Neural cell (in vitro differentiated cells): ENCODE measurements at regions not wholly inside any gene's neighbourhood (a gene's known extent, or its start where the extent isn't known, plus 50 kb on each side); places are given as distances from the start of the nearest gene placed in this dataset.

Experiments used
- H2AFZ ChIP-seq: fragments of 200-600, 300-800 bp; sonication (generic), shearing (Covaris generic); 2 replicates; pipeline ENCODE4 v1.6.0; 2014; ENCODE audit warnings: low read depth, mild to moderate bottlenecking, antibody characterized with exemption, low read length, moderate library complexity
- H3F3A ChIP-seq: fragments of 200-600 bp; shearing (Covaris generic); 2 replicates; pipeline ENCODE4 v1.6.1; 2016; ENCODE audit warnings: mild to moderate bottlenecking, moderate library complexity, mixed read lengths, antibody characterized with exemption, low read length; ENCODE audit not compliant: insufficient read depth, poor library complexity, severe bottlenecking
- H3K27ac ChIP-seq: fragments of 200-600, 300-800 bp; sonication (generic), shearing (Covaris generic); 2 replicates; pipeline ENCODE4 v1.5.1; 2014; ENCODE audit warnings: mild to moderate bottlenecking, low read length, moderate library complexity
- H3K27me3 ChIP-seq: fragments of 300-800, 200-600 bp; sonication (generic), shearing (Covaris generic); 2 replicates; pipeline ENCODE4 v1.6.0; 2014; ENCODE audit warnings: mild to moderate bottlenecking, low read depth, low read length, moderate library complexity; ENCODE audit not compliant: insufficient read depth
- H3K36me3 ChIP-seq: fragments of 300-800, 200-600 bp; sonication (generic), shearing (Covaris generic); 2 replicates; pipeline ENCODE4 v1.5.1; 2014; ENCODE audit warnings: mild to moderate bottlenecking, antibody characterized with exemption, low read length, moderate library complexity; ENCODE audit not compliant: insufficient read depth
- H3K4me2 ChIP-seq: fragments of 300-800, 200-600 bp; sonication (generic), shearing (Covaris generic); 2 replicates; pipeline ENCODE4 v1.6.0; 2014; ENCODE audit warnings: mild to moderate bottlenecking, low read length
- H3K4me3 ChIP-seq: fragments of 300-800, 200-600 bp; sonication (generic), shearing (Covaris generic); 2 replicates; pipeline ENCODE4 v1.5.1; 2014; ENCODE audit warnings: mild to moderate bottlenecking, low read length, moderate library complexity
- H3K79me2 ChIP-seq: fragments of 200-600 bp; shearing (Covaris generic); replicated peaks from 2 replicates; pipeline ENCODE4 v1.6.0; 2014; ENCODE audit warnings: mild to moderate bottlenecking, low read length, moderate library complexity; ENCODE audit not compliant: insufficient read depth
- H3K9ac ChIP-seq: fragments of 300-800, 200-600 bp; sonication (generic), shearing (Covaris generic); 2 replicates; pipeline ENCODE4 v1.6.1; 2016; ENCODE audit warnings: mild to moderate bottlenecking, low read length, mixed read lengths
- H3K9me2 ChIP-seq: fragments of 200-600 bp; shearing (Covaris generic); 2 replicates; pipeline ENCODE4 v1.6.1; 2016; ENCODE audit warnings: mild to moderate bottlenecking, low read length, mixed read lengths; ENCODE audit not compliant: insufficient read depth
- H3K9me3 ChIP-seq: fragments of 200-600, 300-800 bp; sonication (generic), shearing (Covaris generic); 2 replicates; pipeline ENCODE4 v1.6.1; 2016; ENCODE audit warnings: mild to moderate bottlenecking, mixed run types, low read length, moderate library complexity, mixed read lengths
- H4K20me1 ChIP-seq: fragments of 200-600 bp; shearing (Covaris generic); 2 replicates; pipeline ENCODE4 v1.6.1; 2016; ENCODE audit warnings: mild to moderate bottlenecking, mixed run types; ENCODE audit not compliant: insufficient read depth
- EP300 ChIP-seq: fragments of 450-650 bp; conservative IDR thresholded peaks from 2 replicates; pipeline ENCODE4 v1.6.1; 2014; ENCODE audit warnings: antibody characterized with exemption, mild to moderate bottlenecking, moderate library complexity; ENCODE audit not compliant: poor library complexity, severe bottlenecking
- EZH2 ChIP-seq: fragments of 200-600, 300-800 bp; shearing (Covaris generic), sonication (generic); IDR thresholded peaks from 2 replicates; pipeline ENCODE4 v1.6.1; 2014; ENCODE audit warnings: antibody characterized with exemption, low read length, borderline replicate concordance, mild to moderate bottlenecking; ENCODE audit not compliant: insufficient read depth, poor library complexity, severe bottlenecking
- MXI1 ChIP-seq: fragments of 450-650 bp; conservative IDR thresholded peaks from 2 replicates; pipeline ENCODE4 v1.6.1; 2014; ENCODE audit warnings: antibody characterized with exemption, mild to moderate bottlenecking; ENCODE audit not compliant: poor library complexity, severe bottlenecking
- POLR2AphosphoS5 ChIP-seq: IDR thresholded peaks from 2 replicates; pipeline ENCODE4 v1.6.1; 2012
- RAD21 ChIP-seq: fragments of 450-650 bp; conservative IDR thresholded peaks from 2 replicates; pipeline ENCODE4 v1.6.1; 2014; ENCODE audit warnings: antibody characterized with exemption, mild to moderate bottlenecking, moderate library complexity
- SMC3 ChIP-seq: fragments of 450-650 bp; conservative IDR thresholded peaks from 2 replicates; pipeline ENCODE4 v1.6.1; 2014; ENCODE audit warnings: antibody characterized with exemption, mild to moderate bottlenecking, moderate library complexity; ENCODE audit not compliant: poor library complexity
- TAF1 ChIP-seq: IDR thresholded peaks from 2 replicates; pipeline ENCODE4 v1.6.1; 2012; ENCODE audit warnings: low read depth
- TF ChIP-seq, protein P1 (sequence below): fragments of 450-650 bp; IDR thresholded peaks from 2 replicates; pipeline ENCODE4 v1.5.1; 2014; ENCODE audit warnings: antibody characterized with exemption, mild to moderate bottlenecking, moderate library complexity; ENCODE audit not compliant: poor library complexity, severe bottlenecking
- TF ChIP-seq, protein P2 (sequence below): IDR thresholded peaks from 2 replicates; pipeline ENCODE4 v1.6.1; 2012; ENCODE audit warnings: borderline replicate concordance

DNA sequence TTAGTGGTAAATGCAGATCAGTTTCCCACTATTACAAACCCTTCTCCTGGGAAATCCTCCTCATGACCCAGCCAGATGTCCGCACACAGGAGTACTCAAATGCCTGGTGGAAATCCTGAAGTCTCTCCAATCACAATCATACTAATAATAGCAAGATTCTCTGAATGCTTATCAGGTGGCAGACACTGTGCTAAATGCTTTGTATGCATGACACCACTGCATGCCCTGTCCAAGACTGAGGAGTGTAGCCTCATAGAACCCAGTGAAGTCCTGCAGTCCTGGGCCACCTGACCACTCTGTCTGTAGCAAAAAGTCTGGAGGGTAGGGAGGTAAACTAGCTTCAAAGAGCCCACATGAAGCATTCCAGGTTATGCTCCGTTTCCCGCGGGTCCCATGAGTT, 434.8 kb upstream of the CHST9 start:
- H2AFZ ChIP-seq = no peak overlapping the region
- H3K36me3 ChIP-seq = no peaks in the 10 kb centered on the region
- TF ChIP-seq EP300 (no peak), EZH2 (no peak), MXI1 (no peak), TAF1 (no peak), RAD21 (no peak), SMC3 (no peak), POLR2AphosphoS5 (no peak)
- TF ChIP-seq, protein P1, sequence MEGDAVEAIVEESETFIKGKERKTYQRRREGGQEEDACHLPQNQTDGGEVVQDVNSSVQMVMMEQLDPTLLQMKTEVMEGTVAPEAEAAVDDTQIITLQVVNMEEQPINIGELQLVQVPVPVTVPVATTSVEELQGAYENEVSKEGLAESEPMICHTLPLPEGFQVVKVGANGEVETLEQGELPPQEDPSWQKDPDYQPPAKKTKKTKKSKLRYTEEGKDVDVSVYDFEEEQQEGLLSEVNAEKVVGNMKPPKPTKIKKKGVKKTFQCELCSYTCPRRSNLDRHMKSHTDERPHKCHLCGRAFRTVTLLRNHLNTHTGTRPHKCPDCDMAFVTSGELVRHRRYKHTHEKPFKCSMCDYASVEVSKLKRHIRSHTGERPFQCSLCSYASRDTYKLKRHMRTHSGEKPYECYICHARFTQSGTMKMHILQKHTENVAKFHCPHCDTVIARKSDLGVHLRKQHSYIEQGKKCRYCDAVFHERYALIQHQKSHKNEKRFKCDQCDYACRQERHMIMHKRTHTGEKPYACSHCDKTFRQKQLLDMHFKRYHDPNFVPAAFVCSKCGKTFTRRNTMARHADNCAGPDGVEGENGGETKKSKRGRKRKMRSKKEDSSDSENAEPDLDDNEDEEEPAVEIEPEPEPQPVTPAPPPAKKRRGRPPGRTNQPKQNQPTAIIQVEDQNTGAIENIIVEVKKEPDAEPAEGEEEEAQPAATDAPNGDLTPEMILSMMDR = no peak
- TF ChIP-seq, protein P2, sequence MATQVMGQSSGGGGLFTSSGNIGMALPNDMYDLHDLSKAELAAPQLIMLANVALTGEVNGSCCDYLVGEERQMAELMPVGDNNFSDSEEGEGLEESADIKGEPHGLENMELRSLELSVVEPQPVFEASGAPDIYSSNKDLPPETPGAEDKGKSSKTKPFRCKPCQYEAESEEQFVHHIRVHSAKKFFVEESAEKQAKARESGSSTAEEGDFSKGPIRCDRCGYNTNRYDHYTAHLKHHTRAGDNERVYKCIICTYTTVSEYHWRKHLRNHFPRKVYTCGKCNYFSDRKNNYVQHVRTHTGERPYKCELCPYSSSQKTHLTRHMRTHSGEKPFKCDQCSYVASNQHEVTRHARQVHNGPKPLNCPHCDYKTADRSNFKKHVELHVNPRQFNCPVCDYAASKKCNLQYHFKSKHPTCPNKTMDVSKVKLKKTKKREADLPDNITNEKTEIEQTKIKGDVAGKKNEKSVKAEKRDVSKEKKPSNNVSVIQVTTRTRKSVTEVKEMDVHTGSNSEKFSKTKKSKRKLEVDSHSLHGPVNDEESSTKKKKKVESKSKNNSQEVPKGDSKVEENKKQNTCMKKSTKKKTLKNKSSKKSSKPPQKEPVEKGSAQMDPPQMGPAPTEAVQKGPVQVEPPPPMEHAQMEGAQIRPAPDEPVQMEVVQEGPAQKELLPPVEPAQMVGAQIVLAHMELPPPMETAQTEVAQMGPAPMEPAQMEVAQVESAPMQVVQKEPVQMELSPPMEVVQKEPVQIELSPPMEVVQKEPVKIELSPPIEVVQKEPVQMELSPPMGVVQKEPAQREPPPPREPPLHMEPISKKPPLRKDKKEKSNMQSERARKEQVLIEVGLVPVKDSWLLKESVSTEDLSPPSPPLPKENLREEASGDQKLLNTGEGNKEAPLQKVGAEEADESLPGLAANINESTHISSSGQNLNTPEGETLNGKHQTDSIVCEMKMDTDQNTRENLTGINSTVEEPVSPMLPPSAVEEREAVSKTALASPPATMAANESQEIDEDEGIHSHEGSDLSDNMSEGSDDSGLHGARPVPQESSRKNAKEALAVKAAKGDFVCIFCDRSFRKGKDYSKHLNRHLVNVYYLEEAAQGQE = no peak

DNA sequence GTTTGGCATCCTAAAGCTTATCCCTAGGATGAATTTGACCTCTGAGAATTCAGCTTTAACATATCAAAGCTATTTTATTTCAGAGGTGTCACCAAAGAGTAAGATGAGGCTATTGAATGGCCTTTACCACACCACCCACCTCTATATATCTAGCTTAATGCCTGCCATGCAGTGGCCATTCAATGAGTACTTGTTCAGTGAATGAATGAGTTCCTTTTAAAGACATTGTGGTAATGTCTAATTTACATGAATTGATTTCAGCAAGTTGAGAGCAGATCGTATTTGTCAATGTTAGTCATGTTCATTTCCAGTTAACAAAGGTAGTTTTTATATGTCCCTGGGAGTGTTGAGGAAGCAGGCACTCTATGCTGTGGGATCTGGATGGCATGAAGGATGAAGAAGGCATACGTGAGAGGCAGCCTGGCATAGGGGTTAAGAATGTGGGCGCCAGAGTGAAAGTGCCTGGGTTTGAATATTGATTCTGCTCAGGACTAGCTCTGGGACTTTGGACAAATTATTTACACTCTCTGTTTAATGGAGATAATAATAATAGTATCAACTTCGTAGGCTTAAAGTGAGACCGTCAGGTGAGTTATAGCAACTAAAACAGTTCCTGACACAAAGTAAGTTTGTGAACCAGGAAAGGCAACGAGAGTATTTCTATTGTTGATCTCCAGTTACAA, 434.1 kb upstream of the CHST9 start:
- TF ChIP-seq, protein P2 = no peak
- TF ChIP-seq MXI1 = no peak
- no peak for TF ChIP-seq RAD21
- TF ChIP-seq TAF1 = no peak
- TF ChIP-seq SMC3 = no peak
- no peak for TF ChIP-seq EP300
- TF ChIP-seq, protein P1 = no peak
- TF ChIP-seq POLR2AphosphoS5 = no peak
- TF ChIP-seq EZH2 = no peak
- H3F3A ChIP-seq = no peaks in the 10 kb centered on the region
- no peaks in the 10 kb centered on the region for H3K36me3 ChIP-seq

More for the DNA sequence above, 434.8 kb upstream of the CHST9 start:
- Histone ChIP-seq H3K4me2 (no peak overlapping the region), H3K9ac (no peak overlapping the region), H3K79me2 (no peaks in the 10 kb centered on the region), H3K27me3 (no peaks in the 10 kb centered on the region), H3K4me3 (no peak overlapping the region), H4K20me1 (no peaks in the 10 kb centered on the region), H3F3A (no peaks in the 10 kb centered on the region), H3K9me2 (no peaks in the 10 kb centered on the region), H3K27ac (no peak overlapping the region), H3K9me3 (no peaks in the 10 kb centered on the region)

More for the DNA sequence above, 434.1 kb upstream of the CHST9 start:
- no peaks in the 10 kb centered on the region for H4K20me1 ChIP-seq
- H2AFZ ChIP-seq = no peak overlapping the region
- no peak overlapping the region for H3K4me2 ChIP-seq
- no peaks in the 10 kb centered on the region for H3K27me3 ChIP-seq
- H3K9ac ChIP-seq = no peak overlapping the region
- no peaks in the 10 kb centered on the region for H3K9me3 ChIP-seq
- no peaks in the 10 kb centered on the region for H3K9me2 ChIP-seq
- no peaks in the 10 kb centered on the region for H3K79me2 ChIP-seq
- no peak overlapping the region for H3K27ac ChIP-seq
- H3K4me3 ChIP-seq = no peak overlapping the region
